ENCODE measurements at regions not wholly inside any gene's neighbourhood (a gene's known extent, or its start where the extent isn't known, plus 50 kb on each side); places are given as distances from the start of the nearest gene placed in this dataset.

DNA sequence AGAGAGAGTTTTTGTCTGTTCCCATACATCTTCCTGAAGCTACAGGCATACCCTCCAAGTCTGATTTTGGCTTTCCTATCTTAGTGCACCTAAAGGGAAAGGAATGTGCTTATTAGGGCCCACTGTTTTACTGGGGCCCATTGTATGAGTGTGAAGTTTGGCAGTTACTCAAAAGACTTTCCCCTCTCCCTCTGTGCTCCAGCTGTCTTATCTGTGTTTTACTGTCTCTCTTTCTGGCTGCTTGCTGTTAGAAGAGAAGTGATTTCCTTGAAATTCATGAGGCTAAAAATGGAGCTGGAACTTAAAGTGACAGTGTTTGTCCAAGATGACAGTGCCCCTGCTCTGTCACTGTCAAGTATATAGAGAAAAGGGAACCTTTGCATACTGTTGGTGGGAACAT, 436.2 kb downstream of the OCA2 start (continued):
- no peak for TF ChIP-seq ZNF776 (tag by site-specific recombination; IDR thresholded peaks at IDR 0.05; ENCODE audit: borderline replicate concordance)
- no peak for TF ChIP-seq ZNF398 (tag by site-specific recombination; IDR thresholded peaks at IDR 0.05)
- TF ChIP-seq ZNF184 (tag by site-specific recombination; IDR thresholded peaks at IDR 0.05) = no peak
- TF ChIP-seq ZNF10 (tag by site-specific recombination; IDR thresholded peaks at IDR 0.05) = no peak
- no peak for TF ChIP-seq YY2 (tag by site-specific recombination; IDR thresholded peaks at IDR 0.05)
- TF ChIP-seq, protein P1, sequence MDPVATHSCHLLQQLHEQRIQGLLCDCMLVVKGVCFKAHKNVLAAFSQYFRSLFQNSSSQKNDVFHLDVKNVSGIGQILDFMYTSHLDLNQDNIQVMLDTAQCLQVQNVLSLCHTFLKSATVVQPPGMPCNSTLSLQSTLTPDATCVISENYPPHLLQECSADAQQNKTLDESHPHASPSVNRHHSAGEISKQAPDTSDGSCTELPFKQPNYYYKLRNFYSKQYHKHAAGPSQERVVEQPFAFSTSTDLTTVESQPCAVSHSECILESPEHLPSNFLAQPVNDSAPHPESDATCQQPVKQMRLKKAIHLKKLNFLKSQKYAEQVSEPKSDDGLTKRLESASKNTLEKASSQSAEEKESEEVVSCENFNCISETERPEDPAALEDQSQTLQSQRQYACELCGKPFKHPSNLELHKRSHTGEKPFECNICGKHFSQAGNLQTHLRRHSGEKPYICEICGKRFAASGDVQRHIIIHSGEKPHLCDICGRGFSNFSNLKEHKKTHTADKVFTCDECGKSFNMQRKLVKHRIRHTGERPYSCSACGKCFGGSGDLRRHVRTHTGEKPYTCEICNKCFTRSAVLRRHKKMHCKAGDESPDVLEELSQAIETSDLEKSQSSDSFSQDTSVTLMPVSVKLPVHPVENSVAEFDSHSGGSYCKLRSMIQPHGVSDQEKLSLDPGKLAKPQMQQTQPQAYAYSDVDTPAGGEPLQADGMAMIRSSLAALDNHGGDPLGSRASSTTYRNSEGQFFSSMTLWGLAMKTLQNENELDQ (tag by site-specific recombination; IDR thresholded peaks at IDR 0.05; ENCODE audit: low read depth) = no peak
- TF ChIP-seq ZEB2 (tag by site-specific recombination; IDR thresholded peaks at IDR 0.05) = no peak
- no peak for TF ChIP-seq ZNF433 (tag by site-specific recombination; IDR thresholded peaks at IDR 0.05; ENCODE audit: low read depth)
- no peak for TF ChIP-seq ZNF558 (tag by site-specific recombination; IDR thresholded peaks at IDR 0.05)
- TF ChIP-seq ZNF792 (tag by site-specific recombination; IDR thresholded peaks at IDR 0.05) = no peak
- no peak for TF ChIP-seq ZNF239 (tag by site-specific recombination; IDR thresholded peaks at IDR 0.05)
- TF ChIP-seq ZNF449 (tag by site-specific recombination; IDR thresholded peaks at IDR 0.05) = no peak
- no peak for TF ChIP-seq PRDM1 (tag by site-specific recombination; IDR thresholded peaks at IDR 0.05)

DNA sequence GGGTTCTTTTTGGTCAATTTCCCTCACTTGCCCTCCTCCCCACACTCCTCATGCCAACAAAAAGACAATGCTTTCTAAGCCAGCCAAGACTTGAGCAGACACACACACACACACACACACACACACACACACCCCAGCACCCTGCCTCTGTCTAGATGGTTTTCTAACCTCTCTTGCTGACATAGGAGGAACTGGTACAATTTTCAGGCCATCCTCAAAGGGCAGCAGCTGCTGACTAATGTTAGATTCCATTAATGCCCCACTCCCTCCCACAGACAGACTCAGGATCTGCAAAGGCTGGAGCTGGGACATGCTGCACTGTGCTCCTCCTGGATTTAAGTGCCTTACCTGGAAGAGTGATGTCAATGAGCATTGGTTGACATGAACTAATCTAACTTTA, 438.4 kb downstream of the OCA2 start:
- CTCF ChIA-PET = interaction anchor here (0.6 kb wide), 1 partner anchor 131 kb away, joined by 3 read pairs; no protein-coding TSS in a partner anchor
- no peak for TF ChIP-seq ZNF610 (tag by site-specific recombination; IDR thresholded peaks at IDR 0.05; ENCODE audit: borderline replicate concordance)
- H3K4me3 ChIP-seq (ENCODE audit: low read depth, low read length) = no peak overlapping the region
- no peaks in the 10 kb centered on the region for H3K4me1 ChIP-seq (ENCODE audit: control insufficient read depth, insufficient read depth, low read length)
- no peaks in the 10 kb centered on the region for H3K36me3 ChIP-seq (ENCODE audit: control insufficient read depth in 2 of 2, insufficient read depth in 1 of 2, low read length in 2 of 2)
- H3K27ac ChIP-seq (ENCODE audit: extremely low read depth, low read depth, low read length) = no peak overlapping the region
- POLR2A ChIA-PET = no interaction called here
- H3K9me3 ChIP-seq (ENCODE audit: control insufficient read depth, insufficient read depth, low read depth, low read length) = no peaks in the 10 kb centered on the region

- TF ChIP-seq ZNF132 (tag by site-specific recombination; IDR thresholded peaks at IDR 0.05; ENCODE audit: borderline replicate concordance) (no peak), ZNF791 (tag by site-specific recombination; IDR thresholded peaks at IDR 0.05) (no peak), ZNF521 (tag by site-specific recombination; IDR thresholded peaks at IDR 0.05) (no peak), SCRT2 (tag by site-specific recombination; IDR thresholded peaks at IDR 0.05) (no peak)
- TF ChIP-seq, protein P1 (tag by site-specific recombination; IDR thresholded peaks at IDR 0.05; ENCODE audit: low read depth) = no peak
- Histone ChIP-seq H3K36me3 (ENCODE audit: control insufficient read depth in 2 of 2, insufficient read depth in 1 of 2, low read length in 2 of 2) (no peaks in the 10 kb centered on the region), H3K4me1 (ENCODE audit: control insufficient read depth, insufficient read depth, low read length) (no peaks in the 10 kb centered on the region), H3K9me3 (ENCODE audit: control insufficient read depth, insufficient read depth, low read depth, low read length) (no peaks in the 10 kb centered on the region), H3K27ac (ENCODE audit: extremely low read depth, low read depth, low read length) (no peak overlapping the region), H3K4me3 (ENCODE audit: low read depth, low read length) (no peak overlapping the region)
- CTCF ChIA-PET = no interaction called here
- POLR2A ChIA-PET = no interaction called here
These were observed 442.7 kb downstream of the OCA2 start for GRCh38 chr15:27656296-27656987.

All from HEK293 (cell line).